PC-9 (cell line): ENCODE measurements at regions not wholly inside any gene's neighbourhood (a gene's known extent, or its start where the extent isn't known, plus 50 kb on each side); places are given as distances from the start of the nearest gene placed in this dataset.

ENCODE experiments used
- EZH2 ChIP-seq: fragments of 200-600 bp; sonication (generic); IDR thresholded peaks from 2 replicates; pipeline ENCODE4 v1.8.0; 2017; ENCODE audit warnings: antibody characterized with exemption, low read depth
- TF ChIP-seq, protein P1 (sequence below): fragments of 200-600 bp; sonication (generic); conservative IDR thresholded peaks from 2 replicates; pipeline ENCODE4 v1.6.1; 2017; ENCODE audit warnings: mixed run types, antibody characterized with exemption, mild to moderate bottlenecking, moderate library complexity

- TF ChIP-seq, protein P1, sequence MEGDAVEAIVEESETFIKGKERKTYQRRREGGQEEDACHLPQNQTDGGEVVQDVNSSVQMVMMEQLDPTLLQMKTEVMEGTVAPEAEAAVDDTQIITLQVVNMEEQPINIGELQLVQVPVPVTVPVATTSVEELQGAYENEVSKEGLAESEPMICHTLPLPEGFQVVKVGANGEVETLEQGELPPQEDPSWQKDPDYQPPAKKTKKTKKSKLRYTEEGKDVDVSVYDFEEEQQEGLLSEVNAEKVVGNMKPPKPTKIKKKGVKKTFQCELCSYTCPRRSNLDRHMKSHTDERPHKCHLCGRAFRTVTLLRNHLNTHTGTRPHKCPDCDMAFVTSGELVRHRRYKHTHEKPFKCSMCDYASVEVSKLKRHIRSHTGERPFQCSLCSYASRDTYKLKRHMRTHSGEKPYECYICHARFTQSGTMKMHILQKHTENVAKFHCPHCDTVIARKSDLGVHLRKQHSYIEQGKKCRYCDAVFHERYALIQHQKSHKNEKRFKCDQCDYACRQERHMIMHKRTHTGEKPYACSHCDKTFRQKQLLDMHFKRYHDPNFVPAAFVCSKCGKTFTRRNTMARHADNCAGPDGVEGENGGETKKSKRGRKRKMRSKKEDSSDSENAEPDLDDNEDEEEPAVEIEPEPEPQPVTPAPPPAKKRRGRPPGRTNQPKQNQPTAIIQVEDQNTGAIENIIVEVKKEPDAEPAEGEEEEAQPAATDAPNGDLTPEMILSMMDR = no peak
- TF ChIP-seq EZH2 = no peak
Measured at GRCh38 chr4:158376106-158376840, 145.4 kb upstream of the RXFP1 start.
